ENCODE measurements at regions not wholly inside any gene's neighbourhood (a gene's known extent, or its start where the extent isn't known, plus 50 kb on each side); places are given as distances from the start of the nearest gene placed in this dataset.

GRCh38 chr19:7419777-7420439 is 68.9 kb downstream of the PEX11G start:
- H3K4me3 Mint-ChIP-seq: no peak overlapping the region
- no peak overlapping the region for H3K27ac Mint-ChIP-seq
- H3K4me1 Mint-ChIP-seq: peaks cover 14% of the 10 kb centered on the region
- Histone ChIP-seq H3K4me1 (ENCODE audit: control insufficient read depth in 2 of 2, insufficient read depth in 2 of 2, low read length in 2 of 2) (no peaks in the 10 kb centered on the region), H4K20me1 (ENCODE audit: control insufficient read depth, insufficient read depth, low read length, poor library complexity, severe bottlenecking) (peaks cover 98% of the 10 kb centered on the region), H3K36me3 (replicated peaks in 1 of 2; ENCODE audit: control extremely low read depth in 1 of 2, control insufficient read depth in 1 of 2, extremely low read depth in 1 of 2, insufficient read depth in 2 of 2, low read length in 1 of 2) (peaks cover 15 to 74% of the 10 kb centered on the region in 2 experiments), H3K79me2 (ENCODE audit: control insufficient read depth, insufficient read depth, low read length) (peaks cover 99% of the 10 kb centered on the region), H3K27me3 (replicated peaks in 1 of 4; ENCODE audit: control extremely low read depth in 1 of 4, control insufficient read depth in 3 of 4, insufficient read depth in 4 of 4, low read length in 3 of 4) (no peaks in the 10 kb centered on the region), H3K9ac (ENCODE audit: low read length) (no peak overlapping the region), H2AFZ (ENCODE audit: insufficient read depth, low read depth, low read length, poor library complexity, severe bottlenecking) (no peak overlapping the region), H3K9me3 (ENCODE audit: control extremely low read depth in 1 of 3, control insufficient read depth in 2 of 3, insufficient read depth in 1 of 3, low read length in 2 of 3) (no peaks in the 10 kb centered on the region), H3K27ac (ENCODE audit: low read length in 2 of 2) (no peak overlapping the region), H3K4me2 (replicated peaks; ENCODE audit: low read depth, low read length, poor library complexity, severe bottlenecking) (no peak overlapping the region), H3K4me3 (ENCODE audit: control extremely low read depth in 1 of 5, extremely low read depth in 1 of 5, insufficient read depth in 1 of 5, low read depth in 2 of 5, low read length in 4 of 5) (no peak overlapping the region)
- TF ChIP-seq CTCF (IDR thresholded peaks at IDR 0.05) (no peak), EZH2 (IDR thresholded peaks at IDR 0.05; ENCODE audit: borderline replicate concordance, insufficient read depth, low read depth, low read length, poor library complexity, severe bottlenecking) (no peak)
- intact Hi-C loops (cut with micrococcal nuclease): no loop called here
- ChIA-PET POLR2A (no interaction called here), CTCF (no interaction called here)
- no peaks in the 10 kb centered on the region for H3K9me3 Mint-ChIP-seq (ENCODE audit: insufficient read depth)
- no peaks in the 10 kb centered on the region for H3K27me3 Mint-ChIP-seq
- ATAC-seq (ENCODE audit: low read depth) (no peak), DNase-seq (no peak)
- 98% methylated on average over 6 of the region's 10 CpGs for WGBS (ENCODE audit: insufficient coverage)

- Mint-ChIP-seq H3K4me1 (peaks cover 6% of the 10 kb centered on the region), H3K9me3 (ENCODE audit: insufficient read depth) (no peaks in the 10 kb centered on the region), H3K4me3 (no peak overlapping the region), H3K27me3 (no peaks in the 10 kb centered on the region), H3K27ac (peak overlapping the region; percentile 33)
- Histone ChIP-seq H3K4me2 (replicated peaks; ENCODE audit: low read depth, low read length, poor library complexity, severe bottlenecking) (no peak overlapping the region), H4K20me1 (ENCODE audit: control insufficient read depth, insufficient read depth, low read length, poor library complexity, severe bottlenecking) (peaks cover 100% of the 10 kb centered on the region), H3K27ac (ENCODE audit: low read length in 2 of 2) (no peak overlapping the region), H3K27me3 (replicated peaks in 1 of 4; ENCODE audit: control extremely low read depth in 1 of 4, control insufficient read depth in 3 of 4, insufficient read depth in 4 of 4, low read length in 3 of 4) (no peaks in the 10 kb centered on the region), H3K79me2 (ENCODE audit: control insufficient read depth, insufficient read depth, low read length) (peaks cover 99% of the 10 kb centered on the region), H3K9ac (ENCODE audit: low read length) (no peak overlapping the region), H3K4me1 (ENCODE audit: control insufficient read depth in 2 of 2, insufficient read depth in 2 of 2, low read length in 2 of 2) (no peaks in the 10 kb centered on the region), H3K36me3 (replicated peaks in 1 of 2; ENCODE audit: control extremely low read depth in 1 of 2, control insufficient read depth in 1 of 2, extremely low read depth in 1 of 2, insufficient read depth in 2 of 2, low read length in 1 of 2) (peaks cover 18 to 81% of the 10 kb centered on the region in 2 experiments), H3K9me3 (ENCODE audit: control extremely low read depth in 1 of 3, control insufficient read depth in 2 of 3, insufficient read depth in 1 of 3, low read length in 2 of 3) (no peaks in the 10 kb centered on the region), H3K4me3 (ENCODE audit: control extremely low read depth in 1 of 5, extremely low read depth in 1 of 5, insufficient read depth in 1 of 5, low read depth in 2 of 5, low read length in 4 of 5) (no peak overlapping the region), H2AFZ (ENCODE audit: insufficient read depth, low read depth, low read length, poor library complexity, severe bottlenecking) (no peak overlapping the region)
- intact Hi-C loops (cut with micrococcal nuclease): no loop called here
- ATAC-seq (ENCODE audit: low read depth) (no peak), DNase-seq (no peak)
- POLR2A ChIA-PET: no interaction called here
- CTCF ChIA-PET: no interaction called here
- WGBS (ENCODE audit: insufficient coverage): 96% methylated on average over 14 of the region's 17 CpGs
- TF ChIP-seq CTCF (IDR thresholded peaks at IDR 0.05): no peak
- TF ChIP-seq EZH2 (IDR thresholded peaks at IDR 0.05; ENCODE audit: borderline replicate concordance, insufficient read depth, low read depth, low read length, poor library complexity, severe bottlenecking): no peak
Observed at GRCh38 chr19:7421941-7422744, 66.7 kb downstream of the PEX11G start.

All from B cell (primary cell).